ENCODE measurements at regions not wholly inside any gene's neighbourhood (a gene's known extent, or its start where the extent isn't known, plus 50 kb on each side); places are given as distances from the start of the nearest gene placed in this dataset.

DNA sequence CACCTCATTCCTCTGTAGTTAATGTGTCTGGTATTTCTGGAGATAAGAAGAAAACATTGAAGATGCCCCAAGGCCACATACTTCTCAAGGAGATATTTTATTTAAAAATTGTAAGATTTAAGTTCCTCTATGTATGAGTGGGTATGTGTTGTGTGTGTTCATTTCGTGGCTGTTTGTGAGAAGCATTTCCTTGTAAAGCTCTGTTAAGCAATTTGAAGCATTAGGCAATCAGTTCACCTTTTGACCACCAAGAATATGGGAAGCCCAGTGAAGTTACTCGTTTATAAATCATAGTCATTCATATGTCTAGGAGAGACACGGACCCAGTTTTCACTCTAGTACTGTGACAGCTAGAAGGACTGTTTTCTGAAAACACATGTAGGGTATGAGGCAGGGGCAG is 717.6 kb upstream of the MAP3K7 start:
- no peaks in the 10 kb centered on the region for H3K9me3 ChIP-seq (ENCODE audit: control insufficient read depth in 1 of 2, low read length in 2 of 2)
- H3K4me3 Mint-ChIP-seq = no peak overlapping the region
- POLR2A ChIA-PET (ENCODE audit: partially characterized antibody) = no interaction called here
- CTCF ChIA-PET (ENCODE audit: partially characterized antibody) = no interaction called here
- H3K27ac Mint-ChIP-seq = no peak overlapping the region
- H3K36me3 ChIP-seq (ENCODE audit: insufficient read depth, low read length) = no peaks in the 10 kb centered on the region
- no peaks in the 10 kb centered on the region for H3K4me1 Mint-ChIP-seq
- H3K4me1 ChIP-seq (ENCODE audit: insufficient read depth, low read length) = no peaks in the 10 kb centered on the region
- peaks cover 0 to 9% (median 4%) of the 10 kb centered on the region in 8 donors for H3K9me3 Mint-ChIP-seq
- no peaks in the 10 kb centered on the region for H3K36me3 Mint-ChIP-seq
- intact Hi-C loops (cut with micrococcal nuclease) = no loop called here
- H3K27ac ChIP-seq (ENCODE audit: low read depth, low read length) = no peak overlapping the region
- H3K27me3 Mint-ChIP-seq = no peaks in the 10 kb centered on the region
- DNase-seq = no peak
- H3K27me3 ChIP-seq (ENCODE audit: insufficient read depth, low read length) = no peaks in the 10 kb centered on the region
- H3K4me3 ChIP-seq (ENCODE audit: low read length in 2 of 2) = no peak overlapping the region

DNA sequence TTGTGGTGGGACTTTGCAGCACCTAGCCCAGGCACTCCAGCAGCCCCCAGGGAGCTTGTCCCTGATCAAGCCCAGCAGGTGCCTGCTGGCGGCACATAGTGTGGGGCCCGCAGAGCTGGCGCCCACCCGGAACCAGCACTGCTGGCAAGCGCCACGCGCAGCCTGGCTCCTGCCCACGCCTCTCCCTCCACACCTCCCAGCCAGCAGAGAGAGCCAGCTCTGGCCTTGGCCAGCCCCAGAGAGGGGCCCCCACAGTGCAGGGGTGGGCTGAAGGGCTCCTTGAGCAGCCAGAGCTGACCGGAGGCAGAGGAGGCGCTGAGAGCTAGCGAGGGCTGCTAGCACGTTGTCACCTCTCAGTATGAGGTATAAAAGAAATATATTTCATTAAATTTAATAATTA is 716.5 kb upstream of the MAP3K7 start:
- H3K27me3 ChIP-seq (ENCODE audit: insufficient read depth, low read length) = no peaks in the 10 kb centered on the region
- ChIA-PET CTCF (ENCODE audit: partially characterized antibody) (no interaction called here), POLR2A (ENCODE audit: partially characterized antibody) (no interaction called here)
- no peak for DNase-seq
- Mint-ChIP-seq H3K27me3 (no peaks in the 10 kb centered on the region), H3K9me3 (peaks cover 0 to 9% (median 3%) of the 10 kb centered on the region in 8 donors), H3K4me1 (no peaks in the 10 kb centered on the region), H3K36me3 (no peaks in the 10 kb centered on the region), H3K4me3 (no peak overlapping the region), H3K27ac (no peak overlapping the region)
- no peak overlapping the region for H3K4me3 ChIP-seq (ENCODE audit: low read length in 2 of 2)
- intact Hi-C loops (cut with micrococcal nuclease) = no loop called here
- H3K9me3 ChIP-seq (ENCODE audit: control insufficient read depth in 1 of 2, low read length in 2 of 2) = no peaks in the 10 kb centered on the region
- no peaks in the 10 kb centered on the region for H3K4me1 ChIP-seq (ENCODE audit: insufficient read depth, low read length)
- no peaks in the 10 kb centered on the region for H3K36me3 ChIP-seq (ENCODE audit: insufficient read depth, low read length)
- no peak overlapping the region for H3K27ac ChIP-seq (ENCODE audit: low read depth, low read length)

DNA sequence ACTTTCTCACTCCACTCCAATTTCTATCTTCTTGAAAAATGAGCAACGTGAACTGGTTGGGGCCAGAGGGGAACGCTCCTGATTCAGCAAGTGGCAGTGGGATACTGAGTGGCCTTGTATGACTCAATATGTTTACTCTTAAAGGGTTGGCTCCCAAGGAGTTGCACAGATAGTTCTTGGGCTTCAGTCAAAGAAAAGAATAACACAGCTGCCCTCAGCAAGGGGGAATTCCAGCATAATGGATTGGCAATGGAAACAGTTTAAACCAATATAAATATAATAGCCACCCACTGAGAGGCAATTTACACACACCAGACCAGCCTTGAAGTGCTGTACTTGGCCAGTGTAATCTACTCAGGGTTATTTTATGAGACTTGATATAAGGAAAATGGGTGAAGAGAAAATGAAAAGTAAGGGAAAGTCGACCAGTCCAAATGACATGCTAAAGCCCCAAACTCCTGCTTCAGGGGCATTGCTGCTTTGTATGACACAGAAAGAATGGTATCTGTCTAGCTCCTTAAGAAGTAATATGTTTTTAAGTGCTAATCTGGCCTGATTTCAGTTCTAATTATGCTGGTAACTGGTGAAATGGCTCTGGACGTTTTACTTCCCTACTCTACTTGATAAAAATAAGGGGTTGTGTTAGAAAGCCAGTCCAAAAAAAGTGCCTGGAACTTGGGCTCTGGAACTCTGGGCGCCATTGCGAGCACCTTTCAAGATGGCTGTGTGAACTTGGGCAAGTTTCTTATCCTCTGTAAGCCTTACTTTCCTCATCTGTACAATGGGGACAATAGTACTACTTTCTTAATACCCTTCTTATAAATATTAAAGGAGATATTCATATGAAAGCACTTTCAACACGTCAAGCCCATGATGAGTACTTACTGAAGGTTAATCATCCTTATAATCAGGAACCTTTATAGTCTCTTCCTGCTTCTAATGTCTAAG is 712.9 kb upstream of the MAP3K7 start:
- H3K27me3 ChIP-seq (ENCODE audit: insufficient read depth, low read length) = no peaks in the 10 kb centered on the region
- Mint-ChIP-seq H3K4me3 (no peak overlapping the region), H3K27ac (no peak overlapping the region), H3K27me3 (no peaks in the 10 kb centered on the region), H3K9me3 (peaks cover 0 to 8% (median 3%) of the 10 kb centered on the region in 8 donors), H3K4me1 (no peaks in the 10 kb centered on the region), H3K36me3 (no peaks in the 10 kb centered on the region)
- no peak overlapping the region for H3K4me3 ChIP-seq (ENCODE audit: low read length in 2 of 2)
- H3K9me3 ChIP-seq (ENCODE audit: control insufficient read depth in 1 of 2, low read length in 2 of 2) = no peaks in the 10 kb centered on the region
- H3K27ac ChIP-seq (ENCODE audit: low read depth, low read length) = no peak overlapping the region
- DNase-seq = no peak
- ChIA-PET CTCF (ENCODE audit: partially characterized antibody) (no interaction called here), POLR2A (ENCODE audit: partially characterized antibody) (no interaction called here)
- intact Hi-C loops (cut with micrococcal nuclease) = no loop called here
- H3K36me3 ChIP-seq (ENCODE audit: insufficient read depth, low read length) = no peaks in the 10 kb centered on the region
- no peaks in the 10 kb centered on the region for H3K4me1 ChIP-seq (ENCODE audit: insufficient read depth, low read length)

DNA sequence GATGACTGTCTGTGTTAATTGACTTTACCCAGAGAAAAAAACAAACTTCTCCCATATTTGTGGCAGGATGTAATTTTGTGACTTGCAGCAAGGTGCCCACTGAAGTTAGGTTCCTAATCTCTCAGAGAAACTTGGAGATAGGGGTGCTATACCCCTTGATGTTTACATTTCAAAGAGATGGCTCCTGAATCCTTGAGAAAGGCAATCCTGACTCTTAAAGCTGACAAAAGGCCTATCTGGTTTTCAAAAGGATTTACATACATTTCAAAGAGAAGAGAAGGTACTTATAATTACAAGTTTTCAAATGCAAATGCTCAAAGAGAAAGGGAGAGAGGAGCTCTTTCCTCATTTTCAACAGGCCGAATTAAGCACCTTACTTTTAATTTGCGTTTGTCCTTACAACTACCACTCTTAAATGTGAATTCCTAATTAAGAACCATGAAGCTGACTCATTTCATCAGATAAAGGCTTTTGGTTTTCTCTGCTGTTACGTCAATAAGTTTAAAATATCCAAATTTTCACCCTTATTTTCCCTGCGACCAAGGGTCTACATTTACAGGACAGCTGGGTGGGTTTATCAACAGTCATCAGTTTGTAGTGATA is 711.8 kb upstream of the MAP3K7 start:
- Mint-ChIP-seq H3K4me3 (no peak overlapping the region), H3K27me3 (no peaks in the 10 kb centered on the region), H3K27ac (no peak overlapping the region), H3K4me1 (no peaks in the 10 kb centered on the region), H3K9me3 (peaks cover 0 to 4% (median 2%) of the 10 kb centered on the region in 8 donors), H3K36me3 (no peaks in the 10 kb centered on the region)
- CTCF ChIA-PET (ENCODE audit: partially characterized antibody) = no interaction called here
- Histone ChIP-seq H3K4me3 (ENCODE audit: low read length in 2 of 2) (no peak overlapping the region), H3K4me1 (ENCODE audit: insufficient read depth, low read length) (no peaks in the 10 kb centered on the region), H3K9me3 (ENCODE audit: control insufficient read depth in 1 of 2, low read length in 2 of 2) (no peaks in the 10 kb centered on the region), H3K36me3 (ENCODE audit: insufficient read depth, low read length) (no peaks in the 10 kb centered on the region), H3K27me3 (ENCODE audit: insufficient read depth, low read length) (no peaks in the 10 kb centered on the region), H3K27ac (ENCODE audit: low read depth, low read length) (no peak overlapping the region)
- intact Hi-C loops (cut with micrococcal nuclease) = no loop called here
- DNase-seq = no peak
- POLR2A ChIA-PET (ENCODE audit: partially characterized antibody) = no interaction called here

DNA sequence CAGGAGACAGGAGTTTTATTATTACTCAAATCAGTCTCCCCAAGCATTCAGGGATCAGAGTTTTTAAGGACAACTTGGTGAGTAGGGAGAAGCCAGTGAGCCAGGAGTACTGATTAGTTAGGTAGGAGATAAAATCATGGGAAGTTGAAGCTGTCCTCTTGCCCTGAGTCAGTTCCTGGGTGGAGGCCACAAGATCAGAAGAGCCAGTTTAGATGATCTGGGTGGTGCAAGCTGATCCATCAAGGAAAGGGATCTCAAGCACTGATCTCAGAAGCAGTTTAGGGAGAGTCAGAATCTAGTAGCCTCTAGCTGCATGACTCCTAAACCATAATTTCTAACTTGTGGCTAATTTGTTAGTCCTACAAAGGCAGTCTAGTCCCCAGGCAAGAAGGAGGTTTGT is 706.5 kb upstream of the MAP3K7 start:
- ChIA-PET POLR2A (ENCODE audit: partially characterized antibody) (no interaction called here), CTCF (ENCODE audit: partially characterized antibody) (no interaction called here)

DNA sequence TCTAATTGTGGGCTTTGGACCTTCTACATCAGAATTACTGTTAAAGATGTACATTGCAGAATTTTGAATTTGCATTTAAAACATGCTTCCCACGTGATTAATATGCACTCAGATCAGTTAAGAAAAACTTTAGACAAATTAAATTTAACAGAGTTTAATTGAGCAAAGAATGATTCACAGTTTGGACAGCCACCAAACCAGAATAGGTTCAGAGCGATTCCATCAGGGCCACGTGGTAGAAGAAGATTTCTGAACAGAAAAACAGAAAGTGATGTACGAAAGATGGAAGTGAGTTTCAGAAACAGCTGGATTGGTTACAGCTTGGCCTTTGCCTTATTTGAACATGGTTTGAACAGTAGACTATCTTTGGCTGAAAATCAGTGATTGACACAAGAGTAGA is 704.2 kb upstream of the MAP3K7 start:
- intact Hi-C loops (cut with micrococcal nuclease) = no loop called here
- ChIA-PET POLR2A (ENCODE audit: partially characterized antibody) (no interaction called here), CTCF (ENCODE audit: partially characterized antibody) (no interaction called here)
- H3K27me3 Mint-ChIP-seq = no peaks in the 10 kb centered on the region
- Histone ChIP-seq H3K27me3 (ENCODE audit: insufficient read depth, low read length) (no peaks in the 10 kb centered on the region), H3K36me3 (ENCODE audit: insufficient read depth, low read length) (no peaks in the 10 kb centered on the region), H3K27ac (ENCODE audit: low read depth, low read length) (no peak overlapping the region), H3K4me3 (ENCODE audit: low read length in 2 of 2) (no peak overlapping the region), H3K9me3 (ENCODE audit: control insufficient read depth in 1 of 2, low read length in 2 of 2) (no peaks in the 10 kb centered on the region), H3K4me1 (ENCODE audit: insufficient read depth, low read length) (no peaks in the 10 kb centered on the region)
- no peaks in the 10 kb centered on the region for H3K36me3 Mint-ChIP-seq
- H3K4me3 Mint-ChIP-seq = no peak overlapping the region
- DNase-seq = no peak
- no peak overlapping the region for H3K27ac Mint-ChIP-seq
- H3K4me1 Mint-ChIP-seq = no peaks in the 10 kb centered on the region
- peaks cover 0 to 7% (median 0%) of the 10 kb centered on the region in 8 donors for H3K9me3 Mint-ChIP-seq

More for the DNA sequence above, 706.5 kb upstream of the MAP3K7 start:
- Mint-ChIP-seq H3K36me3 (no peaks in the 10 kb centered on the region), H3K4me1 (no peaks in the 10 kb centered on the region), H3K27ac (no peak overlapping the region), H3K27me3 (no peaks in the 10 kb centered on the region), H3K4me3 (no peak overlapping the region), H3K9me3 (peaks cover 0 to 9% (median 0%) of the 10 kb centered on the region in 8 donors)
- Histone ChIP-seq H3K36me3 (ENCODE audit: insufficient read depth, low read length) (no peaks in the 10 kb centered on the region), H3K4me1 (ENCODE audit: insufficient read depth, low read length) (no peaks in the 10 kb centered on the region), H3K4me3 (ENCODE audit: low read length in 2 of 2) (no peak overlapping the region), H3K9me3 (ENCODE audit: control insufficient read depth in 1 of 2, low read length in 2 of 2) (no peaks in the 10 kb centered on the region), H3K27ac (ENCODE audit: low read depth, low read length) (no peak overlapping the region), H3K27me3 (ENCODE audit: insufficient read depth, low read length) (no peaks in the 10 kb centered on the region)
- DNase-seq = no peak
- intact Hi-C loops (cut with micrococcal nuclease) = no loop called here

DNA sequence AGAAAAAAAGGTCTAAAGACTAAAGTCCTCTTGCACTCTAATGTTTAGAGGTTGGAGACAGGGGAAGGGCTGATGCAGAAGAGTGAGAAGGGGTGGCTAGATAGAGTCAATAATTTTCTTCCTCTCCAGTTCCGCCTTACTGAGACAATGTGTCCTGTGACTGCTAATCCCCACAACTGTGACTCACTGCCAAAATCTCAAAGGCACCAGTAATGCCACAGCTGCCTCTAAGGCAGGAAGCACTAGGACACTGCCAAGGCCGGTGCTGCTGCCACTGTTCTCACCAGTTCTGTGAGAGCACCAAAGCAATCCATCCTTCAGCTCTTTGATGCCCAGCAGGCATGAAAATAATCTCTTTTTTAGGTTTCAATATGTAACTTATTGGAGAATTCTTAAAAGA is 701.9 kb upstream of the MAP3K7 start:
- peaks cover 0 to 5% (median 0%) of the 10 kb centered on the region in 8 donors for H3K9me3 Mint-ChIP-seq
- no peaks in the 10 kb centered on the region for H3K27me3 Mint-ChIP-seq
- no peak overlapping the region for H3K27ac ChIP-seq (ENCODE audit: low read depth, low read length)
- CTCF ChIA-PET (ENCODE audit: partially characterized antibody) = no interaction called here
- H3K36me3 Mint-ChIP-seq = no peaks in the 10 kb centered on the region
- H3K9me3 ChIP-seq (ENCODE audit: control insufficient read depth in 1 of 2, low read length in 2 of 2) = no peaks in the 10 kb centered on the region
- H3K4me3 ChIP-seq (ENCODE audit: low read length in 2 of 2) = no peak overlapping the region
- H3K27ac Mint-ChIP-seq = no peak overlapping the region
- DNase-seq = no peak
- H3K36me3 ChIP-seq (ENCODE audit: insufficient read depth, low read length) = no peaks in the 10 kb centered on the region
- no peaks in the 10 kb centered on the region for H3K27me3 ChIP-seq (ENCODE audit: insufficient read depth, low read length)
- POLR2A ChIA-PET (ENCODE audit: partially characterized antibody) = no interaction called here
- H3K4me3 Mint-ChIP-seq = no peak overlapping the region
- intact Hi-C loops (cut with micrococcal nuclease) = no loop called here
- H3K4me1 ChIP-seq (ENCODE audit: insufficient read depth, low read length) = no peaks in the 10 kb centered on the region
- H3K4me1 Mint-ChIP-seq = no peaks in the 10 kb centered on the region
